ENCODE measurements at regions not wholly inside any gene's neighbourhood (a gene's known extent, or its start where the extent isn't known, plus 50 kb on each side); places are given as distances from the start of the nearest gene placed in this dataset.

GRCh38 chr15:35657679-35658311, 111.8 kb upstream of the DPH6 start:
- peak; percentile 1 for DNase-seq (ENCODE audit: low read depth)

- no peak for DNase-seq (ENCODE audit: low read depth)
Measured at GRCh38 chr15:35663956-35664355, 118.0 kb upstream of the DPH6 start.

- no peak for DNase-seq (ENCODE audit: low read depth)
Measured at GRCh38 chr15:35665896-35666536, 120.1 kb upstream of the DPH6 start.

- no peak for DNase-seq (ENCODE audit: low read depth)
Measured at GRCh38 chr15:35667908-35668307, 121.9 kb upstream of the DPH6 start.

- DNase-seq (ENCODE audit: low read depth): no peak
Measured at GRCh38 chr15:35669021-35669420, 123.1 kb upstream of the DPH6 start.

GRCh38 chr15:35669432-35670045, 123.6 kb upstream of the DPH6 start:
- no peak for DNase-seq (ENCODE audit: low read depth)

- no peak for DNase-seq (ENCODE audit: low read depth)
Measured at GRCh38 chr15:35671197-35671596, 125.2 kb upstream of the DPH6 start.

GRCh38 chr15:35671981-35672380, 126.0 kb upstream of the DPH6 start:
- no peak for DNase-seq (ENCODE audit: low read depth)

GRCh38 chr15:35673093-35673684, 127.2 kb upstream of the DPH6 start:
- DNase-seq (ENCODE audit: low read depth): no peak

GRCh38 chr15:35674873-35675781, 129.2 kb upstream of the DPH6 start:
- DNase-seq (ENCODE audit: low read depth): no peak

GRCh38 chr15:35678774-35679173, 132.8 kb upstream of the DPH6 start:
- DNase-seq (ENCODE audit: low read depth): no peak

- no peak for DNase-seq (ENCODE audit: low read depth)
Measured at GRCh38 chr15:35679186-35679585, 133.2 kb upstream of the DPH6 start.

- DNase-seq (ENCODE audit: low read depth): no peak
Measured at GRCh38 chr15:35680951-35681350, 135.0 kb upstream of the DPH6 start.

- no peak for DNase-seq (ENCODE audit: low read depth)
Measured at GRCh38 chr15:35686347-35686746, 140.4 kb upstream of the DPH6 start.

- DNase-seq (ENCODE audit: low read depth): no peak
Measured at GRCh38 chr15:35689266-35689665, 143.3 kb upstream of the DPH6 start.

- DNase-seq (ENCODE audit: low read depth): no peak
Measured at GRCh38 chr15:35690089-35690488, 144.1 kb upstream of the DPH6 start.

- no peak for DNase-seq (ENCODE audit: low read depth)
Measured at GRCh38 chr15:35690698-35691116, 144.7 kb upstream of the DPH6 start.

- DNase-seq (ENCODE audit: low read depth): no peak
Measured at GRCh38 chr15:35691173-35691761, 145.3 kb upstream of the DPH6 start.

- DNase-seq (ENCODE audit: low read depth): no peak
Measured at GRCh38 chr15:35691891-35692867, 146.2 kb upstream of the DPH6 start.

GRCh38 chr15:35693286-35693685, 147.3 kb upstream of the DPH6 start:
- DNase-seq (ENCODE audit: low read depth): no peak

GRCh38 chr15:35693886-35694285, 147.9 kb upstream of the DPH6 start:
- no peak for DNase-seq (ENCODE audit: low read depth)

Measured in stimulated activated CD8-positive, alpha-beta memory T cell treated with anti-CD3 and anti-CD28 coated beads, Interleukin-4, amount 100 ng/mL, for 24 hours (primary cell).